ENCODE measurements at regions not wholly inside any gene's neighbourhood (a gene's known extent, or its start where the extent isn't known, plus 50 kb on each side); places are given as distances from the start of the nearest gene placed in this dataset.

DNA sequence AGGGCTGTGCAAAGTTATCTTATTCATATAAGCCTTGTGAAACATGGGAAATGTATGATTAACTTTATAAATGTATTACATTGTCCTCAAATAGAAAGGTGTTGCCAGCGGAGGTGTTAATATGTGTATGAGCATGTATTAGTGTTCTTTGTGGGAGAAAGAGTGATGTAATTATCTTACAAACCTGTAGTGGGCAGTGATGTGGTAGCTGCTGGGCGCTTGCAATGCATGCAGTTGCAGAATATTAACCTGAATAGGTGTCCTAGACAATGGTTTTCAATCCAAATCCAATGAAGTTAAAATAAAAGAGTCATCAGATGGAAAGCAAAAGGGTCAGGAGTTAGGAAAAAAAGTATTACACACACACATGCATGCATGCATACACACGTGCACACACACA, 881.3 kb upstream of the CADM2 start:
- BruUV-seq (replicated peaks), result no TSS peak
- peak; percentile 16 for DNase-seq (ENCODE audit: unreplicated experiment)
- ChIA-PET POLR2A (no interaction called here), CTCF (no interaction called here)
- TF ChIP-seq, protein P1, sequence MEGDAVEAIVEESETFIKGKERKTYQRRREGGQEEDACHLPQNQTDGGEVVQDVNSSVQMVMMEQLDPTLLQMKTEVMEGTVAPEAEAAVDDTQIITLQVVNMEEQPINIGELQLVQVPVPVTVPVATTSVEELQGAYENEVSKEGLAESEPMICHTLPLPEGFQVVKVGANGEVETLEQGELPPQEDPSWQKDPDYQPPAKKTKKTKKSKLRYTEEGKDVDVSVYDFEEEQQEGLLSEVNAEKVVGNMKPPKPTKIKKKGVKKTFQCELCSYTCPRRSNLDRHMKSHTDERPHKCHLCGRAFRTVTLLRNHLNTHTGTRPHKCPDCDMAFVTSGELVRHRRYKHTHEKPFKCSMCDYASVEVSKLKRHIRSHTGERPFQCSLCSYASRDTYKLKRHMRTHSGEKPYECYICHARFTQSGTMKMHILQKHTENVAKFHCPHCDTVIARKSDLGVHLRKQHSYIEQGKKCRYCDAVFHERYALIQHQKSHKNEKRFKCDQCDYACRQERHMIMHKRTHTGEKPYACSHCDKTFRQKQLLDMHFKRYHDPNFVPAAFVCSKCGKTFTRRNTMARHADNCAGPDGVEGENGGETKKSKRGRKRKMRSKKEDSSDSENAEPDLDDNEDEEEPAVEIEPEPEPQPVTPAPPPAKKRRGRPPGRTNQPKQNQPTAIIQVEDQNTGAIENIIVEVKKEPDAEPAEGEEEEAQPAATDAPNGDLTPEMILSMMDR (IDR thresholded peaks at IDR 0.05; ENCODE audit: unreplicated experiment), result peak; percentile 14
- Mint-ChIP-seq H3K36me3 (ENCODE audit: insufficient read depth, unreplicated experiment) (no peaks in the 10 kb centered on the region), H3K4me1 (ENCODE audit: insufficient read depth, unreplicated experiment) (no peaks in the 10 kb centered on the region), H3K27me3 (ENCODE audit: insufficient read depth, unreplicated experiment) (no peaks in the 10 kb centered on the region), H3K4me3 (ENCODE audit: unreplicated experiment) (no peak overlapping the region), H3K27ac (ENCODE audit: low read depth, unreplicated experiment) (no peak overlapping the region), H3K9me3 (ENCODE audit: unreplicated experiment) (peaks cover 12% of the 10 kb centered on the region)
- intact Hi-C loops (cut with micrococcal nuclease), result no loop called here

DNA sequence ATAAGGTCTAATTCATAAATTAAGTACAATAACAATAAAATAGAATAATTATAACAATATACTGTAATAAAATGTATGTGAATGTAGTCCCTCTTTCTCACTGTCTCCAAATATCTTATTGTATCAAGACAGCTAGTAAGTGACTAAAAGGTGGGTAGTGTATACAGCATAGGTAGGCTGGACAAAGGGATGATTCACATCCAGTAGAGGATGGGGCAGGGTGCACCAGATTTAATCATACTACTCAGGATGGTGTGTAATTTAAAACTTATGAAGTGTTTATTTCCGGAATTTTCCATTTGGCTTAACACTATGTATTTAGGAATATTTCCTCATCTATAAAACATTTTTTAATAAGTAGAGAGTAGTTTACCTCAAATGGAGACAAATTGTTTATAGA, 876.1 kb upstream of the CADM2 start:
- intact Hi-C loops (cut with micrococcal nuclease), result no loop called here

DNA sequence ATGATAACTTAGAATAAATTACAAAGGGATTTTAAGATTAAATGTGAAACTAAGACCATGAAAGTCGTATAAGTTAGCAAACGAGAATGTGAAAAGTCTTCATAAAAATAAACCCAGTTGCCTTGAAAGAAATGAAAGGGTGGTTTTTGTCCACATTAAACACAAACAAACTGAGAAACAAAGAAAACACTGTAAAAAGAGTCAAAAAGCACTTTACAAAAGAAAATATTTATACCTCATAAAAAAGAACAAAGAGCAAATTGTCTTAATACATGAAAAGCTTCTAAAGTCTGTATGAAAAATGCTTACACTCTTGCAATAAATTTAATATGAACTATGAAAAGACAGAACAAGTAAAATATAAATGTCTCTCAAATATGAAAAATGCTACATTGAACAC, 865.9 kb upstream of the CADM2 start:
- intact Hi-C loops (cut with micrococcal nuclease), result no loop called here
- POLR2A ChIA-PET, result interaction anchor here (1.1 kb wide), 1 partner anchor 11 kb away, joined by 3 read pairs; no protein-coding TSS in a partner anchor

More for the DNA sequence above, 876.1 kb upstream of the CADM2 start:
- CTCF ChIA-PET, result no interaction called here
- POLR2A ChIA-PET, result no interaction called here
- no peaks in the 10 kb centered on the region for H3K27me3 Mint-ChIP-seq (ENCODE audit: insufficient read depth, unreplicated experiment)
- H3K4me3 Mint-ChIP-seq (ENCODE audit: unreplicated experiment), result no peak overlapping the region
- no peaks in the 10 kb centered on the region for H3K4me1 Mint-ChIP-seq (ENCODE audit: insufficient read depth, unreplicated experiment)
- H3K9me3 Mint-ChIP-seq (ENCODE audit: unreplicated experiment), result peaks cover 11% of the 10 kb centered on the region
- TF ChIP-seq, protein P1 (IDR thresholded peaks at IDR 0.05; ENCODE audit: unreplicated experiment), result no peak
- peak; percentile 3 for DNase-seq (ENCODE audit: unreplicated experiment)
- H3K36me3 Mint-ChIP-seq (ENCODE audit: insufficient read depth, unreplicated experiment), result no peaks in the 10 kb centered on the region
- no TSS peak for BruUV-seq (replicated peaks)
- H3K27ac Mint-ChIP-seq (ENCODE audit: low read depth, unreplicated experiment), result no peak overlapping the region

DNA sequence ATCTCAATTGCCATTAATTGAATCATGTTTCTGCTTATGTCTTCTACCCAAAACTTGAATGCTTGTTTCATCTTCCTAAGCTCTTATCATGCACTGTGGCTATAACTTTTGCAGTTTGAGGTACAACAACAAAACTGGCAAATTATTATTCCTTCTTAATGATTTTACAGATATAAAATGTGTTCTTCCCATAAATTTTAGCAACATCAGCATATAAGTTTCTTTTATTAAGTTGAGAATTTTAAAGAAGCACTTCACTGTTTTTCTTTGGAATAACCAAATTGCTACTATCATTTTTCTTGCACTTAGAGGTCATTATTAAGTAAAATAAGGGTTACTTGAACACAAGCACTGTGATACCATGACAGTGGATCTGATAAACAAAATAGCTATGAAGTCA, 862.6 kb upstream of the CADM2 start:
- intact Hi-C loops (cut with micrococcal nuclease), result no loop called here
- DNase-seq (ENCODE audit: unreplicated experiment), result no peak
- Mint-ChIP-seq H3K27me3 (ENCODE audit: insufficient read depth, unreplicated experiment) (no peaks in the 10 kb centered on the region), H3K9me3 (ENCODE audit: unreplicated experiment) (peaks cover under 1% of the 10 kb centered on the region), H3K4me1 (ENCODE audit: insufficient read depth, unreplicated experiment) (no peaks in the 10 kb centered on the region), H3K27ac (ENCODE audit: low read depth, unreplicated experiment) (no peak overlapping the region), H3K4me3 (ENCODE audit: unreplicated experiment) (no peak overlapping the region), H3K36me3 (ENCODE audit: insufficient read depth, unreplicated experiment) (no peaks in the 10 kb centered on the region)
- no TSS peak for BruUV-seq (replicated peaks)
- TF ChIP-seq, protein P1 (IDR thresholded peaks at IDR 0.05; ENCODE audit: unreplicated experiment), result no peak
- POLR2A ChIA-PET, result no interaction called here
- CTCF ChIA-PET, result no interaction called here

More for the DNA sequence above, 865.9 kb upstream of the CADM2 start:
- no peaks in the 10 kb centered on the region for H3K27me3 Mint-ChIP-seq (ENCODE audit: insufficient read depth, unreplicated experiment)
- H3K9me3 Mint-ChIP-seq (ENCODE audit: unreplicated experiment), result peaks cover 2% of the 10 kb centered on the region
- H3K4me1 Mint-ChIP-seq (ENCODE audit: insufficient read depth, unreplicated experiment), result no peaks in the 10 kb centered on the region
- BruUV-seq (replicated peaks), result no TSS peak
- H3K4me3 Mint-ChIP-seq (ENCODE audit: unreplicated experiment), result no peak overlapping the region
- TF ChIP-seq, protein P1 (IDR thresholded peaks at IDR 0.05; ENCODE audit: unreplicated experiment), result no peak
- no peaks in the 10 kb centered on the region for H3K36me3 Mint-ChIP-seq (ENCODE audit: insufficient read depth, unreplicated experiment)
- H3K27ac Mint-ChIP-seq (ENCODE audit: low read depth, unreplicated experiment), result no peak overlapping the region
- CTCF ChIA-PET, result no interaction called here
- DNase-seq (ENCODE audit: unreplicated experiment), result no peak

Measured in MCF 10A (cell line).